HepG2 (cell line): ENCODE measurements at regions not wholly inside any gene's neighbourhood (a gene's known extent, or its start where the extent isn't known, plus 50 kb on each side); places are given as distances from the start of the nearest gene placed in this dataset.

Experiments
- CEBPB ChIP-seq: IDR thresholded peaks from 2 replicates; pipeline ENCODE4 v1.6.1; 2011; ENCODE audit warnings: low read depth, low read length, improper control_type of control experiment, borderline replicate concordance
- CTCF ChIP-seq: sonication (generic); formaldehyde crosslinking; IDR thresholded peaks from 2 replicates; pipeline ENCODE4 v1.5.0; 2020; ENCODE audit warnings: mild to moderate bottlenecking, missing genetic modification reagents, moderate library complexity
- ELF3 ChIP-seq: IDR thresholded peaks from 2 replicates; pipeline ENCODE4 v1.6.1; 2016; ENCODE audit warnings: missing genetic modification reagents, missing compliant biosample characterization
- HOXD1 ChIP-seq: sonication (generic); formaldehyde crosslinking; IDR thresholded peaks from 2 replicates; pipeline ENCODE4 v1.5.0; 2020; ENCODE audit warnings: missing genetic modification reagents
- TFDP1 ChIP-seq: IDR thresholded peaks from 2 replicates; pipeline ENCODE4 v1.6.1; 2016; ENCODE audit warnings: missing compliant biosample characterization, missing genetic modification reagents, borderline replicate concordance
- ZNF572 ChIP-seq: sonication (generic); formaldehyde crosslinking; IDR thresholded peaks from 2 replicates; pipeline ENCODE4 v1.5.1; 2020; ENCODE audit warnings: mild to moderate bottlenecking, missing genetic modification reagents
- TF ChIP-seq, protein P1 (sequence below): conservative IDR thresholded peaks from 2 replicates; pipeline ENCODE4 v1.6.1; 2018; ENCODE audit warnings: missing genetic modification reagents
- TF ChIP-seq, protein P2 (sequence below): sonication (generic); formaldehyde crosslinking; IDR thresholded peaks from 2 replicates; pipeline ENCODE4 v1.4.0; 2020; ENCODE audit warnings: missing genetic modification reagents

GRCh38 chr9:90507621-90508020, 135.0 kb downstream of the DIRAS2 start (continued):
- TF ChIP-seq TFDP1 (no peak), CEBPB (no peak), ELF3 (no peak), CTCF (CRISPR knock-in tag) (no peak), HOXD1 (no peak), ZNF572 (no peak)
- TF ChIP-seq, protein P1, sequence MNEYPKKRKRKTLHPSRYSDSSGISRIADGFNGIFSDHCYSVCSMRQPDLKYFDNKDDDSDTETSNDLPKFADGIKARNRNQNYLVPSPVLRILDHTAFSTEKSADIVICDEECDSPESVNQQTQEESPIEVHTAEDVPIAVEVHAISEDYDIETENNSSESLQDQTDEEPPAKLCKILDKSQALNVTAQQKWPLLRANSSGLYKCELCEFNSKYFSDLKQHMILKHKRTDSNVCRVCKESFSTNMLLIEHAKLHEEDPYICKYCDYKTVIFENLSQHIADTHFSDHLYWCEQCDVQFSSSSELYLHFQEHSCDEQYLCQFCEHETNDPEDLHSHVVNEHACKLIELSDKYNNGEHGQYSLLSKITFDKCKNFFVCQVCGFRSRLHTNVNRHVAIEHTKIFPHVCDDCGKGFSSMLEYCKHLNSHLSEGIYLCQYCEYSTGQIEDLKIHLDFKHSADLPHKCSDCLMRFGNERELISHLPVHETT (CRISPR knock-in tag): no peak
- TF ChIP-seq, protein P2, sequence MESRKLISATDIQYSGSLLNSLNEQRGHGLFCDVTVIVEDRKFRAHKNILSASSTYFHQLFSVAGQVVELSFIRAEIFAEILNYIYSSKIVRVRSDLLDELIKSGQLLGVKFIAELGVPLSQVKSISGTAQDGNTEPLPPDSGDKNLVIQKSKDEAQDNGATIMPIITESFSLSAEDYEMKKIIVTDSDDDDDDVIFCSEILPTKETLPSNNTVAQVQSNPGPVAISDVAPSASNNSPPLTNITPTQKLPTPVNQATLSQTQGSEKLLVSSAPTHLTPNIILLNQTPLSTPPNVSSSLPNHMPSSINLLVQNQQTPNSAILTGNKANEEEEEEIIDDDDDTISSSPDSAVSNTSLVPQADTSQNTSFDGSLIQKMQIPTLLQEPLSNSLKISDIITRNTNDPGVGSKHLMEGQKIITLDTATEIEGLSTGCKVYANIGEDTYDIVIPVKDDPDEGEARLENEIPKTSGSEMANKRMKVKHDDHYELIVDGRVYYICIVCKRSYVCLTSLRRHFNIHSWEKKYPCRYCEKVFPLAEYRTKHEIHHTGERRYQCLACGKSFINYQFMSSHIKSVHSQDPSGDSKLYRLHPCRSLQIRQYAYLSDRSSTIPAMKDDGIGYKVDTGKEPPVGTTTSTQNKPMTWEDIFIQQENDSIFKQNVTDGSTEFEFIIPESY (CRISPR knock-in tag): no peak
- TF ChIP-seq, all 625 proteins: peak for 0
